Esophagus squamous epithelium (tissue), 4 donors: ENCODE measurements at regions not wholly inside any gene's neighbourhood (a gene's known extent, or its start where the extent isn't known, plus 50 kb on each side); places are given as distances from the start of the nearest gene placed in this dataset.

Experiments used
- CTCF ChIP-seq, 6 experiments: fragments of 450-650 bp in 4 of 6; fragments of 200-600 bp in 2 of 6; sonication (generic) in 2 of 6; IDR thresholded peaks; one replicate each; pipeline ENCODE4 v1.5.1; 2016 to 2019; ENCODE audit warnings: antibody characterized with exemption in 6 of 6, mild to moderate bottlenecking in 4 of 6, moderate library complexity in 4 of 6
- POLR2A ChIP-seq, 4 donors: fragments of 450-650 bp; IDR thresholded peaks; one replicate each; pipeline ENCODE4 v1.6.1; 2017; ENCODE audit warnings: antibody characterized with exemption in 4 of 4, mild to moderate bottlenecking in 4 of 4, moderate library complexity in 3 of 4

DNA sequence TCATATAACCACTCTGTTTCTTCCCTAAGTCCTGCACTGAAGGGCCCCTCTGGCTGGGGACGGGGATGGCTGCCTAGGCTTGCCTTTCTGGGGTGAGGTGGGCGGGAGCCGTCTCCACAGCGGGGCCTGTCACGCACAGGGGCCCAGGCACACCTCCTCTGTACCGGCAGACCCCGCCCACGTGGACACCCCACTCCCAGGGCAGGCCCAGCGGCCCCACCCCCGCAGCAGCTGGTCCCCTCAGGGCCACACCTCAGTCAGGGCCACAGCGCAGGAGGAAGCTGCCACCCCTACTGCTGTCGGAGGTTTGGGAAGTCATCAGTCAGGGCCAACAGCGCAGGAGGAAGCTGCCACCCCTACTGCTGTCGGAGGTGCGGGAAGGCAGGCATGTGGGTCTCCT is 257.6 kb upstream of the RAB6C start:
- TF ChIP-seq CTCF (IDR thresholded peaks at IDR 0.05) (no peak), POLR2A (IDR thresholded peaks at IDR 0.05) (no peak)
